Upper lobe of right lung (tissue), 1 donor: ENCODE measurements at regions not wholly inside any gene's neighbourhood (a gene's known extent, or its start where the extent isn't known, plus 50 kb on each side); places are given as distances from the start of the nearest gene placed in this dataset.

Experiments
- ATAC-seq: fragments of 200-7000 bp; cut with Tn5 transposase; one replicate; pipeline ENCODE4 v1.9.1; 2020; ENCODE audit warnings: mild to moderate bottlenecking, moderate library complexity
- DNase-seq: peaks from one replicate; pipeline ENCODE4 v3.0.0-alpha.2; 2020
- H3K27ac ChIP-seq: fragments of 200-600 bp; one replicate; pipeline ENCODE4 v1.8.0; 2022
- H3K27me3 ChIP-seq: fragments of 200-600 bp; one replicate; pipeline ENCODE4 v1.8.0; 2022; ENCODE audit warnings: mild to moderate bottlenecking
- H3K36me3 ChIP-seq: fragments of 200-600 bp; one replicate; pipeline ENCODE4 v1.8.0; 2022
- H3K4me1 ChIP-seq: fragments of 200-600 bp; one replicate; pipeline ENCODE4 v1.8.0; 2022
- H3K4me3 ChIP-seq: fragments of 200-600 bp; one replicate; pipeline ENCODE4 v1.8.0; 2022; ENCODE audit warnings: mild to moderate bottlenecking
- H3K9me3 ChIP-seq: fragments of 200-600 bp; one replicate; pipeline ENCODE4 v1.8.0; 2022
- CTCF ChIP-seq: fragments of 200-600 bp; IDR thresholded peaks from one replicate; pipeline ENCODE4 v1.8.0; 2022; ENCODE audit warnings: antibody characterized with exemption
- intact Hi-C: fragments of 100-400 bp; cut with DNase I; formaldehyde crosslinking; loops from one replicate; pipeline ENCODE4 v1.11.0; 2022
- donor health status: DM: no; HTN: yes; CAD: no; lungs with severe emphysema.

DNA sequence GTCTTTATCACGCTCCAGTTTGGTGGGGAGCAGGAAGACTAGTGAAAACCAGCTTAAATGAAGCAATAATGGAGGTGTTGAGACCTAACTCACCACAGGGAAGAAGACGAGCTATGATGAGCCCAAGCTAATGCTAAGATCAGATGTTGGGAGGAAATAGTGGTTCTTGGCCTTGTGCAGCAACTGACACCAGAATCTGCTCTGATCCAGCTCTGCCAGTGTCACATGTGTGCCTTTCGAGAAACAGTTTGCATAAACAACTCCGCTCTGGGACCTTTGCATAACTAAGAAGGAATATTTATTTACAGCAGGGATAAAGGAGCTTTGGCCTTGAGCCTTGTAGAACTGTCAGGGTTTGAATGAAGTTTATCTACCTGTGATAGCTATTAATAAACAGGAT, 369.4 kb upstream of the CCDC196 start:
- Histone ChIP-seq H3K36me3 (no peaks in the 10 kb centered on the region), H3K9me3 (no peaks in the 10 kb centered on the region), H3K27me3 (no peaks in the 10 kb centered on the region), H3K4me1 (no peaks in the 10 kb centered on the region), H3K4me3 (no peak overlapping the region), H3K27ac (no peak overlapping the region)
- no peak for TF ChIP-seq CTCF
- DNase-seq: no peak
- no peak for ATAC-seq
- intact Hi-C loops: no loop called here

DNA sequence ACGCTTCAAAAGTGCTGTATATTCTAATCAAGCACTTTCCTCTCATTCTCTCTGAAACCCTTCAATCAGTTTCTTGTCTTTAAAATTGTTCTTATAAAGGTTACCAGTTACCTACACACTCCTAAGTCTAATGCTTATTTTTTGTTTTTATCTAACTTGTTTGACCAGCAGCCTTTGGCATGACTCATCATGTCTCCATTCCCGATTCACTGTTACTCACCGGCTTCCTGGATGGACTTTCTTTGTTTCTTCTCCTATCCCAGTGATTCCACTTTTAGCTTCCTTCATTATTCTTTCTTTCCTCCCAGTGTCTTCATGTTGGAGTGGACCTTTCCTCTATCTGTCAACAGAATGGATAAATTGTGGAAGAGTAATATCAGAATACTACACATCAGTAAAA, 368.6 kb upstream of the CCDC196 start:
- Histone ChIP-seq H3K27me3 (no peaks in the 10 kb centered on the region), H3K9me3 (no peaks in the 10 kb centered on the region), H3K27ac (no peak overlapping the region), H3K4me1 (no peaks in the 10 kb centered on the region), H3K36me3 (no peaks in the 10 kb centered on the region), H3K4me3 (no peak overlapping the region)
- DNase-seq: no peak
- no peak for TF ChIP-seq CTCF
- intact Hi-C loops: no loop called here
- ATAC-seq: no peak

DNA sequence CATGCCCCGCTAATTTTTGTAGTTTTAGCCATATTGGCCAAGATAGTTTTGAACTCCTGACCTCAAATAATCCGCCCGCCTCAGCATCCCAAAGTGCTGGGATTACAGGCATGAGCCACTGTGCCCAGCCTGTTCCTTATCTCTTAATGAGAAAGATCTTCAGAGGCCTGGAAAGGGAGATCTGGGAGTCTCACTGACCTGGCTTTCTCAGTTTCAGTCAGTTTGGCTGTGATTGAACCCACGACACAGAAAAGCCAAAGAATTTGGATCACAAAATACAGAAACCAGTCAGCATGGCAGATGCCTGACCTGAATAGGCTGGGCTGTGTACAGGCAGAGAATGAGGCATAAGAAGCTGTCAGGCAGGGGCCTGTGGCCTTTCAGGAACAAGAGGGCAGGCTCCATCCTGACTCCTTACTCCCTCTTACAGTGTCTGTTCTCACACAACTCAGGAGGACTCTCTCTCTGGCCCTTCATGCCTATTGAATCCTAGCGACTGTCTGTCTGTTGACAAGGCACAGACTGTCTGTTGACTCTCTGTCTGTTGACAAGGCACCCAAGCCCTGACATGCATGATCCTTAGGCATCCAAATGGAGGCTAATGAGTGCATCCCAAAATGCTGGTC, 366.5 kb upstream of the CCDC196 start:
- DNase-seq (no peak), ATAC-seq (no peak)
- no peaks in the 10 kb centered on the region for H3K27me3 ChIP-seq
- H3K9me3 ChIP-seq: no peaks in the 10 kb centered on the region
- no peaks in the 10 kb centered on the region for H3K36me3 ChIP-seq
- H3K27ac ChIP-seq: no peak overlapping the region
- no peak overlapping the region for H3K4me3 ChIP-seq
- no peaks in the 10 kb centered on the region for H3K4me1 ChIP-seq
- intact Hi-C loops: no loop called here
- no peak for TF ChIP-seq CTCF

DNA sequence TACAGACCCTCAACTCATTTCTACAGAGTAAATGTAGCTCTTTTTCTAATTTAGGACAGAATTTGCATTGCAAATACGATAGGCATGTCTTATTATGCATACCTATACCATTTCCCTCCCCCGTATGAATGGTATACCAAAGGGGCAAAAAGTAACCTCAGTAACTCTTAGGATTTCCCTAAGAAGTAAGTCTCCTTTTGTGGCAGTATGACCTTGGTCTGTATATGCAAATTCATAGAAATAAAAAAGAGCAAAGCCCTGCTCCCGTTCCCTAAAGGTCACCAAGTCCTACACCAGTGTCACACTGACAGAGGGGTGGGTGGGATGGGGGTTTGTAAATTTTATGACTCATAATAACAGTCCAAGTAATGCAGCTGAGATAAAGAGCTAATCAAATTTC, 365.8 kb upstream of the CCDC196 start:
- intact Hi-C loops: no loop called here
- Histone ChIP-seq H3K27me3 (no peaks in the 10 kb centered on the region), H3K4me3 (no peak overlapping the region), H3K9me3 (no peaks in the 10 kb centered on the region), H3K36me3 (no peaks in the 10 kb centered on the region), H3K4me1 (no peaks in the 10 kb centered on the region), H3K27ac (no peak overlapping the region)
- TF ChIP-seq CTCF: no peak
- ATAC-seq: no peak
- no peak for DNase-seq

DNA sequence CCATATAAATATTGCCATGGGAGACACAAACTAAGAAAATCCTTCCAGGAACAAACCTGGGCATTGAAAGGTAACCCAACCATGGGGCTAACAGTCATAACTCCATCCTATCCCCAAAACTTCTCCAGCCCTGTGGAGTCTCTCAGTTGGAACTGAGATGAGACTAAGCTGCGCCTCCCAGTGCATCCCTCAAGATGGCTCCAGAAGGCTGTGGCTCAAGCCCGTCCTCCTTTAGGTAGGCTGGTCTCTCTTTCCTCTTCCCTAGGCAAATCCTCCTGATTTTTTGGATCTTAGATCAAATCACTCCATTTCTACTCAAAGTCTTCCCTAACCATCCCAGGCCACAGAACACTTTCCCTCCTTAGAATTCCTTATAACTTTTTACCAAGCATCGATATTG, 364.3 kb upstream of the CCDC196 start:
- Histone ChIP-seq H3K4me3 (no peak overlapping the region), H3K27me3 (no peaks in the 10 kb centered on the region), H3K4me1 (no peaks in the 10 kb centered on the region), H3K9me3 (no peaks in the 10 kb centered on the region), H3K36me3 (no peaks in the 10 kb centered on the region), H3K27ac (no peak overlapping the region)
- TF ChIP-seq CTCF: no peak
- DNase-seq: no peak
- no peak for ATAC-seq
- intact Hi-C loops: no loop called here

GRCh38 chr14:66129224-66129623, 356.9 kb upstream of the CCDC196 start:
- H3K4me3 ChIP-seq: no peak overlapping the region
- H3K4me1 ChIP-seq: no peaks in the 10 kb centered on the region
- ATAC-seq (no peak), DNase-seq (no peak)
- no peaks in the 10 kb centered on the region for H3K27me3 ChIP-seq
- no peak for TF ChIP-seq CTCF
- no peak overlapping the region for H3K27ac ChIP-seq
- H3K36me3 ChIP-seq: no peaks in the 10 kb centered on the region
- no peaks in the 10 kb centered on the region for H3K9me3 ChIP-seq
- intact Hi-C loops: no loop called here
